Lower lobe of right lung (tissue), 2 donors: ENCODE measurements at regions not wholly inside any gene's neighbourhood (a gene's known extent, or its start where the extent isn't known, plus 50 kb on each side); places are given as distances from the start of the nearest gene placed in this dataset.

ENCODE experiments used
- ATAC-seq, 2 donors: fragments of 200-7000 bp; cut with Tn5 transposase; one replicate each; pipeline ENCODE4 v1.9.1; 2020 to 2022; ENCODE audit warnings: mild to moderate bottlenecking in 2 of 2, moderate library complexity in 2 of 2
- DNase-seq: peaks from one replicate; pipeline ENCODE4 v3.0.0-alpha.2; 2020
- H3K27ac ChIP-seq: fragments of 200-600 bp; one replicate; pipeline ENCODE4 v1.8.0; 2022
- H3K27me3 ChIP-seq: fragments of 200-600 bp; one replicate; pipeline ENCODE4 v1.8.0; 2022; ENCODE audit warnings: low read depth
- H3K36me3 ChIP-seq: fragments of 200-600 bp; one replicate; pipeline ENCODE4 v1.8.0; 2022; ENCODE audit warnings: mild to moderate bottlenecking
- H3K4me1 ChIP-seq: fragments of 200-600 bp; one replicate; pipeline ENCODE4 v1.8.0; 2022
- H3K4me3 ChIP-seq: fragments of 200-600 bp; one replicate; pipeline ENCODE4 v1.8.0; 2022; ENCODE audit warnings: mild to moderate bottlenecking
- H3K9me3 ChIP-seq: fragments of 200-600 bp; one replicate; pipeline ENCODE4 v1.8.0; 2022
- intact Hi-C: fragments of 100-400 bp; cut with DNase I; formaldehyde crosslinking; loops from one replicate; pipeline ENCODE4 v1.11.0; 2022
- TF ChIP-seq, protein P1 (sequence below): fragments of 200-600 bp; IDR thresholded peaks from one replicate; pipeline ENCODE4 v1.8.0; 2022; ENCODE audit warnings: antibody characterized with exemption, mild to moderate bottlenecking
- donor health status: DM: no; HTN: yes; CAD: no; lungs with severe emphysema.

DNA sequence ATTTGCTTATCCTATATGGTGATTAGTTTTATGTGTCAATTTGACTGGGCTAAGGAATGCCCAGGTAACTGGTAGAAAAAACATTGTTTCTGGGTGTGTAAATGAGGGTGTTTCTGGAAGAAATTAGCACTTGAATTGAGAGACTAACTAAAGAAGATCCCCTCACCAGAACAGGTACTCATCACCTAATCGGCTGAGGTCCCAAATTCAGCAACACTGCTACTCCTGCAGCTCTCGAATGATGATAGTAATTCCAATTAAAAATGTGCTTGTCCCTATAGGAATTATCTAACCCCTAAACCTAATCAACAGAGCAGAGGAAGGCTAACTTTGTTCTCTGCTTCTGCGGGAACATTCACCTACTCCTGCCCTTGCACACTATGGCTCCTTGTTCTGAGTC lies 464.5 kb upstream of the CHST9 start:
- TF ChIP-seq, protein P1, sequence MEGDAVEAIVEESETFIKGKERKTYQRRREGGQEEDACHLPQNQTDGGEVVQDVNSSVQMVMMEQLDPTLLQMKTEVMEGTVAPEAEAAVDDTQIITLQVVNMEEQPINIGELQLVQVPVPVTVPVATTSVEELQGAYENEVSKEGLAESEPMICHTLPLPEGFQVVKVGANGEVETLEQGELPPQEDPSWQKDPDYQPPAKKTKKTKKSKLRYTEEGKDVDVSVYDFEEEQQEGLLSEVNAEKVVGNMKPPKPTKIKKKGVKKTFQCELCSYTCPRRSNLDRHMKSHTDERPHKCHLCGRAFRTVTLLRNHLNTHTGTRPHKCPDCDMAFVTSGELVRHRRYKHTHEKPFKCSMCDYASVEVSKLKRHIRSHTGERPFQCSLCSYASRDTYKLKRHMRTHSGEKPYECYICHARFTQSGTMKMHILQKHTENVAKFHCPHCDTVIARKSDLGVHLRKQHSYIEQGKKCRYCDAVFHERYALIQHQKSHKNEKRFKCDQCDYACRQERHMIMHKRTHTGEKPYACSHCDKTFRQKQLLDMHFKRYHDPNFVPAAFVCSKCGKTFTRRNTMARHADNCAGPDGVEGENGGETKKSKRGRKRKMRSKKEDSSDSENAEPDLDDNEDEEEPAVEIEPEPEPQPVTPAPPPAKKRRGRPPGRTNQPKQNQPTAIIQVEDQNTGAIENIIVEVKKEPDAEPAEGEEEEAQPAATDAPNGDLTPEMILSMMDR: no peak
- DNase-seq (no peak), ATAC-seq (no peak)
- Histone ChIP-seq H3K27me3 (no peaks in the 10 kb centered on the region), H3K36me3 (no peaks in the 10 kb centered on the region), H3K9me3 (no peaks in the 10 kb centered on the region), H3K4me1 (no peaks in the 10 kb centered on the region), H3K27ac (no peak overlapping the region), H3K4me3 (no peak overlapping the region)
- intact Hi-C loops: no loop called here

DNA sequence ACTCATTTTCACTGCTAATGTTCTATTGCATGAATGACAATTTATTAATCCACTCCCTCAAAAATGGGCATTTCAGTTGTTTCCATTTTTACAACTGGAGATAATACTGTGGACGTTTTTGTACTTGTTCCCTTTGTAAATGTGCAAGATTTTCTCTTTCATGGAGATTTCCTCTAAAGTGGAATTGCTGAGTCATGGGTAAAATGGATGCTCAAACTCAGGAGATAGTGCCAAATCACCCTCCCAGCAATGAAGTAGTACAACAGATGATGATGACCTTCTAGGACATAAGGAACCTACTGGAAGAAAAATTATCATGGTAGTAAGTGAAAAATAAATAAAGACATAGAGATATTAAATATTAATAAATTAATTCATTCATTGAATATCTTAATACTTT lies 460.8 kb upstream of the CHST9 start:
- Histone ChIP-seq H3K27ac (no peak overlapping the region), H3K27me3 (no peaks in the 10 kb centered on the region), H3K4me3 (no peak overlapping the region), H3K4me1 (no peaks in the 10 kb centered on the region), H3K36me3 (no peaks in the 10 kb centered on the region), H3K9me3 (no peaks in the 10 kb centered on the region)
- DNase-seq (no peak), ATAC-seq (no peak)
- TF ChIP-seq, protein P1: no peak
- intact Hi-C loops: no loop called here

DNA sequence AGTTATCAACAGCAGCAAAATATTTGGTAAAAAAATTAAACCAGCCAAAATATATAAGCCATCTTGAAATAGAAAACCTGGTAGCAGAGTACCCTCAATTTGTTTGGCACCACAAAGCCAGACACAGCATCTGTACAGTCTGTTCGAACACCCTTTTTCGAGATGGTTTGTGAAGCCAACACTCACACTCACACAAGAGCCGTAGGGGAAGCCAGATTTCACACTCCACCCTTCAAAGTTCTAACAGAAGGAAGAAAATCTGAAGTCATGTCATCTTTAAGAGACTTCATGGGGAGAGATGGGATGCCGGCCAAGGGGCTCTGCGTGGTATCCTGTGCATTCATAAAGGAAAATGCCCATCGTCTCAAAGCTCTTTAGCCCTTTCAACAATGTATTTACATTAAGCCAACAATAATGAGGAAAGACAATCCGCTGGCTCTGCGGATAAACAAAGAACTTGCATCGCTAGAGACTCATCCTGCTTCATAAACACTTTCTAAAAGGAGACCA lies 451.5 kb upstream of the CHST9 start:
- intact Hi-C loops: no loop called here
- no peaks in the 10 kb centered on the region for H3K9me3 ChIP-seq
- no peaks in the 10 kb centered on the region for H3K4me1 ChIP-seq
- H3K27ac ChIP-seq: no peak overlapping the region
- H3K4me3 ChIP-seq: no peak overlapping the region
- DNase-seq (no peak), ATAC-seq (no peak)
- TF ChIP-seq, protein P1: no peak
- H3K36me3 ChIP-seq: no peaks in the 10 kb centered on the region
- H3K27me3 ChIP-seq: no peaks in the 10 kb centered on the region

DNA sequence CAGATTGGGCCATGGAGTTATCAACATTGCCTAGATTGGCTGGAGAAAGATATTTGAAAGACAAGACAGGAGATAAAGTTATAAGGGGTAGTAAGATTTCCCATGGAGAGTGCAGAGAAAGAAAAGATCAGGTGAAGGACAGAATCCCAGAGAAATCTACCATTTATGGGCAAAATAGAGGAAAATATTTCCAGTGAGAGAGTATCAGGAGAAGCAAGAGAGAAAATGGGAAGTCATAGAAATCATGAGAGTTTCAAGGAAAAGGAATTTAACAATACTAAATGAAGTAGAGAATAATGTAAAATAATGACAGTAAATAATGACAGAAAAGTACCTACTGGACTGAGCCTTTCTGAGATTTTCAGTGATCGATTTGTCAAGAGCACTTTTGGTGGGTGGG lies 447.6 kb upstream of the CHST9 start:
- TF ChIP-seq, protein P1: no peak

DNA sequence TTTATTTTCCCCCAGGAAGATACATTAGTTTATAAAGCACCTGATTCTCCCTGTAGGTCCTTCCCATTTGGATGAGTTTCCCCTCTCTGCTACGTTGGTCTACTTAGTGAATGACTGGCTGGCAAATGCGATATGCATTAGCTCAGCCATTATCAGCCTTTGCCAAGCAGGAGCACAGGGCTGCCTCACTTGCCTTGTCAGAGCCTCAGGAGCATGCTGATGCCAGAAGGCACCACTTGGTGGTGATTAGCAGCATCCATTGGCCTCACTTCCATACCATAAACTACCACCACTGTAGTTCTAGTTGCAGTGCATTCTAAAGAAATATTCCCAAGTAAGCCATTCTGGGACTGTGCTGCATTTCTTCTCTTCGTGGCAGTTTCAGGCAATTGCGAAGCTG lies 442.8 kb upstream of the CHST9 start:
- no peak overlapping the region for H3K4me3 ChIP-seq
- intact Hi-C loops: no loop called here
- ATAC-seq (no peak), DNase-seq (no peak)
- no peak overlapping the region for H3K27ac ChIP-seq
- TF ChIP-seq, protein P1: no peak
- no peaks in the 10 kb centered on the region for H3K9me3 ChIP-seq
- H3K4me1 ChIP-seq: no peaks in the 10 kb centered on the region
- H3K36me3 ChIP-seq: no peaks in the 10 kb centered on the region
- no peaks in the 10 kb centered on the region for H3K27me3 ChIP-seq

More for the DNA sequence above, 447.6 kb upstream of the CHST9 start:
- no peaks in the 10 kb centered on the region for H3K36me3 ChIP-seq
- no peak for DNase-seq
- no peak overlapping the region for H3K27ac ChIP-seq
- no peak overlapping the region for H3K4me3 ChIP-seq
- H3K4me1 ChIP-seq: no peaks in the 10 kb centered on the region
- intact Hi-C loops: no loop called here
- H3K9me3 ChIP-seq: no peaks in the 10 kb centered on the region
- no peak for ATAC-seq
- H3K27me3 ChIP-seq: no peaks in the 10 kb centered on the region
